Hepatocyte (in vitro differentiated cells): ENCODE measurements at regions not wholly inside any gene's neighbourhood (a gene's known extent, or its start where the extent isn't known, plus 50 kb on each side); places are given as distances from the start of the nearest gene placed in this dataset.

ENCODE experiments used
- DNase-seq: peaks from one replicate; pipeline ENCODE4 v3.0.0-alpha.2; 2016; ENCODE audit warnings: low spot score
- H2AFZ ChIP-seq: fragments of 200-600 bp; sonication (generic); 2 replicates; pipeline ENCODE4 v1.6.0; 2016; ENCODE audit warnings: antibody characterized with exemption, mild to moderate bottlenecking
- H3K27ac ChIP-seq: fragments of 200-600 bp; sonication (generic); 2 replicates; pipeline ENCODE4 v1.5.1; 2016; ENCODE audit warnings: mild to moderate bottlenecking
- H3K27me3 ChIP-seq: fragments of 200-600 bp; sonication (generic); 2 replicates; pipeline ENCODE4 v1.6.1; 2016
- H3K36me3 ChIP-seq: fragments of 200-600 bp; sonication (generic); replicated peaks from 2 replicates; pipeline ENCODE4 v1.5.1; 2016; ENCODE audit warnings: low read depth; ENCODE audit not compliant: insufficient read depth
- H3K4me1 ChIP-seq: fragments of 200-600 bp; sonication (generic); 2 replicates; pipeline ENCODE4 v1.5.1; 2016; ENCODE audit warnings: mild to moderate bottlenecking, moderate library complexity; ENCODE audit not compliant: insufficient read depth
- H3K4me2 ChIP-seq: fragments of 200-600 bp; sonication (generic); 2 replicates; pipeline ENCODE4 v1.6.0; 2016
- H3K4me3 ChIP-seq: fragments of 200-600 bp; sonication (generic); 2 replicates; pipeline ENCODE4 v1.5.1; 2016; ENCODE audit warnings: mild to moderate bottlenecking
- H3K79me2 ChIP-seq: fragments of 200-600 bp; sonication (generic); 2 replicates; pipeline ENCODE4 v1.6.0; 2017; ENCODE audit warnings: mild to moderate bottlenecking
- H3K9me2 ChIP-seq: fragments of 200-600 bp; sonication (generic); replicated peaks from 2 replicates; pipeline ENCODE4 v1.6.0; 2017; ENCODE audit warnings: mild to moderate bottlenecking; ENCODE audit not compliant: insufficient read depth
- H3K9me3 ChIP-seq: fragments of 200-600 bp; sonication (generic); 2 replicates; pipeline ENCODE4 v1.5.1; 2016; ENCODE audit warnings: low read depth, mild to moderate bottlenecking
- H4K20me1 ChIP-seq: fragments of 200-600 bp; sonication (generic); 2 replicates; pipeline ENCODE4 v1.6.0; 2016; ENCODE audit warnings: mild to moderate bottlenecking; ENCODE audit not compliant: insufficient read depth, poor library complexity, severe bottlenecking
- CTCF ChIP-seq: fragments of 200-600 bp; sonication (generic); IDR thresholded peaks from 2 replicates; pipeline ENCODE4 v1.5.1; 2016; ENCODE audit warnings: antibody characterized with exemption, mild to moderate bottlenecking; ENCODE audit not compliant: poor library complexity
- EZH2 ChIP-seq: fragments of 200-600 bp; sonication (generic); IDR thresholded peaks from 2 replicates; pipeline ENCODE4 v1.6.1; 2016; ENCODE audit warnings: antibody characterized with exemption, mild to moderate bottlenecking, borderline replicate concordance
- EZH2phosphoT487 ChIP-seq: fragments of 200-600 bp; sonication (generic); IDR thresholded peaks from one replicate; pipeline ENCODE4 v1.6.1; 2018; ENCODE audit warnings: antibody characterized with exemption, mild to moderate bottlenecking, low read depth, moderate library complexity; ENCODE audit not compliant: unreplicated experiment, severe bottlenecking
- WGBS: methylation state at CpG from one replicate; pipeline ENCODE4 v1.1.6; 2016; ENCODE audit warnings: low lambda C conversion rate; ENCODE audit errors: missing lambda C conversion rate; 5-methylcytosine and 5-hydroxymethylcytosine counted together

GRCh38 chr14:22008766-22009165 lies 335.1 kb upstream of the OR4E1 start:
- Histone ChIP-seq H3K79me2 (no peaks in the 10 kb centered on the region), H3K27me3 (no peaks in the 10 kb centered on the region), H3K9me2 (no peaks in the 10 kb centered on the region), H3K4me1 (no peaks in the 10 kb centered on the region), H3K9me3 (no peaks in the 10 kb centered on the region), H3K36me3 (no peaks in the 10 kb centered on the region), H3K4me2 (no peak overlapping the region), H3K4me3 (no peak overlapping the region), H2AFZ (no peak overlapping the region), H3K27ac (no peak overlapping the region), H4K20me1 (no peaks in the 10 kb centered on the region)
- TF ChIP-seq CTCF (no peak), EZH2 (no peak), EZH2phosphoT487 (no peak)
- no peak for DNase-seq
- WGBS, result 80% methylated on average over 1 of the region's 1 CpG

GRCh38 chr14:22007784-22008412 lies 334.3 kb upstream of the OR4E1 start:
- WGBS, result 94% methylated on average over 6 of the region's 6 CpGs
- TF ChIP-seq EZH2 (no peak), EZH2phosphoT487 (no peak), CTCF (no peak)

GRCh38 chr14:22007363-22007762 lies 333.7 kb upstream of the OR4E1 start:
- DNase-seq, result no peak
- no peaks in the 10 kb centered on the region for H4K20me1 ChIP-seq
- no peaks in the 10 kb centered on the region for H3K27me3 ChIP-seq
- no peak overlapping the region for H3K4me2 ChIP-seq
- TF ChIP-seq CTCF (no peak), EZH2phosphoT487 (no peak), EZH2 (no peak)
- H3K9me3 ChIP-seq, result no peaks in the 10 kb centered on the region
- no peaks in the 10 kb centered on the region for H3K36me3 ChIP-seq
- H3K4me1 ChIP-seq, result peaks cover 11% of the 10 kb centered on the region
- WGBS, result 86% methylated on average over 3 of the region's 3 CpGs
- no peak overlapping the region for H3K4me3 ChIP-seq
- H3K27ac ChIP-seq, result no peak overlapping the region
- H3K9me2 ChIP-seq, result no peaks in the 10 kb centered on the region
- no peaks in the 10 kb centered on the region for H3K79me2 ChIP-seq
- no peak overlapping the region for H2AFZ ChIP-seq

More at GRCh38 chr14:22007784-22008412, 334.3 kb upstream of the OR4E1 start:
- Histone ChIP-seq H3K79me2 (no peaks in the 10 kb centered on the region), H2AFZ (no peak overlapping the region), H3K4me1 (peaks cover 7% of the 10 kb centered on the region), H3K4me2 (no peak overlapping the region), H3K36me3 (no peaks in the 10 kb centered on the region), H3K9me2 (no peaks in the 10 kb centered on the region), H3K9me3 (no peaks in the 10 kb centered on the region), H3K27me3 (no peaks in the 10 kb centered on the region), H3K27ac (no peak overlapping the region), H3K4me3 (no peak overlapping the region), H4K20me1 (no peaks in the 10 kb centered on the region)
- no peak for DNase-seq

GRCh38 chr14:22003461-22003860 lies 329.8 kb upstream of the OR4E1 start:
- H3K27ac ChIP-seq, result peak overlapping the region; percentile 77
- H3K79me2 ChIP-seq, result no peaks in the 10 kb centered on the region
- no peaks in the 10 kb centered on the region for H4K20me1 ChIP-seq
- H2AFZ ChIP-seq, result peak overlapping the region; percentile 75
- H3K4me2 ChIP-seq, result peak overlapping the region; percentile 23
- no peak for DNase-seq
- 85% methylated on average over 9 of the region's 9 CpGs for WGBS
- H3K27me3 ChIP-seq, result no peaks in the 10 kb centered on the region
- H3K9me3 ChIP-seq, result no peaks in the 10 kb centered on the region
- TF ChIP-seq EZH2 (no peak), CTCF (no peak), EZH2phosphoT487 (no peak)
- H3K4me3 ChIP-seq, result no peak overlapping the region
- H3K9me2 ChIP-seq, result no peaks in the 10 kb centered on the region
- H3K4me1 ChIP-seq, result peaks cover 11% of the 10 kb centered on the region
- H3K36me3 ChIP-seq, result no peaks in the 10 kb centered on the region
